ENCODE measurements at regions not wholly inside any gene's neighbourhood (a gene's known extent, or its start where the extent isn't known, plus 50 kb on each side); places are given as distances from the start of the nearest gene placed in this dataset.

GRCh38 chr5:8184455-8185063 is 315.6 kb downstream of the MTRR start:
- Histone ChIP-seq H3K27me3 (ENCODE audit: control insufficient read depth, insufficient read depth, low read length) (no peaks in the 10 kb centered on the region), H3K4me3 (ENCODE audit: low read depth, low read length) (no peak overlapping the region), H3K27ac (ENCODE audit: low read depth, low read length) (no peak overlapping the region), H3K9me3 (ENCODE audit: control insufficient read depth, insufficient read depth, low read length) (no peaks in the 10 kb centered on the region)
- TF ChIP-seq, protein P1, sequence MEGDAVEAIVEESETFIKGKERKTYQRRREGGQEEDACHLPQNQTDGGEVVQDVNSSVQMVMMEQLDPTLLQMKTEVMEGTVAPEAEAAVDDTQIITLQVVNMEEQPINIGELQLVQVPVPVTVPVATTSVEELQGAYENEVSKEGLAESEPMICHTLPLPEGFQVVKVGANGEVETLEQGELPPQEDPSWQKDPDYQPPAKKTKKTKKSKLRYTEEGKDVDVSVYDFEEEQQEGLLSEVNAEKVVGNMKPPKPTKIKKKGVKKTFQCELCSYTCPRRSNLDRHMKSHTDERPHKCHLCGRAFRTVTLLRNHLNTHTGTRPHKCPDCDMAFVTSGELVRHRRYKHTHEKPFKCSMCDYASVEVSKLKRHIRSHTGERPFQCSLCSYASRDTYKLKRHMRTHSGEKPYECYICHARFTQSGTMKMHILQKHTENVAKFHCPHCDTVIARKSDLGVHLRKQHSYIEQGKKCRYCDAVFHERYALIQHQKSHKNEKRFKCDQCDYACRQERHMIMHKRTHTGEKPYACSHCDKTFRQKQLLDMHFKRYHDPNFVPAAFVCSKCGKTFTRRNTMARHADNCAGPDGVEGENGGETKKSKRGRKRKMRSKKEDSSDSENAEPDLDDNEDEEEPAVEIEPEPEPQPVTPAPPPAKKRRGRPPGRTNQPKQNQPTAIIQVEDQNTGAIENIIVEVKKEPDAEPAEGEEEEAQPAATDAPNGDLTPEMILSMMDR (IDR thresholded peaks at IDR 0.05; ENCODE audit: low read depth, low read length) = peak; percentile 95
- DNase-seq (ENCODE audit: low read depth, low spot score) = peak; percentile 3
- ChIA-PET CTCF (interaction anchor here (0.7 kb wide), 2 partner anchors 13 to 62 kb away, joined by 3 read pairs; no protein-coding TSS in a partner anchor), POLR2A (no interaction called here)

DNA sequence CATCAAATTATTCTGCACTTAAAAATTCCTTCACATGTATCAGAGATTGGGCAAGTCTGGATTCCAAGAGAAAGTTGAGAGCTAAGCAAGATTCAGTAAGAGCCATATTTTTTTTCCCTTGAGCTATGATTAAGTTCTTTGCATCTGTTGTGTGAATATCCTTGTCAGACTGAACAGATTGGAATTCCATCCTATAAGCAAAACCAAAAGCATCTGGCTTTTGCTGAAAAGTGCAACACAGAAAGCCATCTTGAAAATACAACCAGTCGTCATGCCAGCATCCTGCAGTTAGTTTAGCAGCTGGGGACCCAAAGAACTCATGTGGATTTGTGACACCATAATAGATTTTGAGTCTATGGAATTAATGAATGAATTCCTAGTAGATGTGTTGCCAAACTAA is 316.9 kb downstream of the MTRR start:
- POLR2A ChIA-PET = no interaction called here
- Histone ChIP-seq H3K9me3 (ENCODE audit: control insufficient read depth, insufficient read depth, low read length) (no peaks in the 10 kb centered on the region), H3K4me3 (ENCODE audit: low read depth, low read length) (no peak overlapping the region), H3K27ac (ENCODE audit: low read depth, low read length) (no peak overlapping the region), H3K27me3 (ENCODE audit: control insufficient read depth, insufficient read depth, low read length) (no peaks in the 10 kb centered on the region)
- TF ChIP-seq, protein P1 (IDR thresholded peaks at IDR 0.05; ENCODE audit: low read depth, low read length) = no peak
- DNase-seq (ENCODE audit: low read depth, low spot score) = no peak
- CTCF ChIA-PET = interaction anchor here (1.2 kb wide), 1 partner anchor 299 kb away, joined by 3 read pairs; no protein-coding TSS in a partner anchor

DNA sequence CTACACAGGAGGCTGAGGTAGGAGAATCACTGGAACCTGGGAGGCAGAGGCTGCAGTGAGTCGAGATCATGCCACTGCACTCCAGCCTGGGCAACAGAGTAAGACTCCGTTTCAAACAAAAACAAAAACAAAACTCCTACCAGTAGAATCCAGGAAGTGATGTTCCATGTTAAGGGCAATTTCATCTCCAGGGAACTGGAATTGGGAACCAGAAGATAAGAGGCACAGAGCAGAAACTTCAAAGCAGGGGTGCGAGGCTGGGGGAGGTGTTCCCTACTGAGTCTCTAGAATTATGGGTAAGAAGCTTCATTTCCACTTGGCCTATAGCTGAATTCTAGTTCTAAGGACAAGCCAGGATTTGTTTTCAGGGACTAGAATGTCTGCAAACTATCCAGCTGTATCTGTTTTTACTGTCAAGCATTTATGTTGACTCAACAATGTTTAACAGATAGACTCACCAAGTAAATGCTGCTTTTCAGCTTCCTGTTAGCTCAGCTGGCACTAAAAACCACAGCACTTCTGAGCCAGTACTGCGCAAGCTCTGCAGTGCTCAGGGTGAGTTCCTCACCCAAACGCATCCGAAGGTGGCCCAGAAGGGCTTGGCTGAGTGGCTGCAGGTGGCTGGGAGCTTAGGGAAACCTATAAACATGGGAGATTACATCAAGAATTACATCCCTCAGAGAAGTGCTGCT is 320.1 kb downstream of the MTRR start:
- Histone ChIP-seq H3K27ac (ENCODE audit: low read depth, low read length) (no peak overlapping the region), H3K9me3 (ENCODE audit: control insufficient read depth, insufficient read depth, low read length) (no peaks in the 10 kb centered on the region), H3K4me3 (ENCODE audit: low read depth, low read length) (no peak overlapping the region), H3K27me3 (ENCODE audit: control insufficient read depth, insufficient read depth, low read length) (no peaks in the 10 kb centered on the region)
- TF ChIP-seq, protein P1 (IDR thresholded peaks at IDR 0.05; ENCODE audit: low read depth, low read length) = no peak
- CTCF ChIA-PET = no interaction called here
- POLR2A ChIA-PET = no interaction called here
- DNase-seq (ENCODE audit: low read depth, low spot score) = no peak

GRCh38 chr5:8192840-8193239 is 323.9 kb downstream of the MTRR start:
- CTCF ChIA-PET = no interaction called here

GRCh38 chr5:8196061-8196460 is 327.1 kb downstream of the MTRR start:
- POLR2A ChIA-PET = no interaction called here
- CTCF ChIA-PET = interaction anchor here (1.2 kb wide), 1 partner anchor 266 kb away, joined by 3 read pairs; no protein-coding TSS in a partner anchor
- H3K9me3 ChIP-seq (ENCODE audit: control insufficient read depth, insufficient read depth, low read length) = no peaks in the 10 kb centered on the region
- H3K4me3 ChIP-seq (ENCODE audit: low read depth, low read length) = no peak overlapping the region
- DNase-seq (ENCODE audit: low read depth, low spot score) = no peak
- TF ChIP-seq, protein P1 (IDR thresholded peaks at IDR 0.05; ENCODE audit: low read depth, low read length) = no peak
- no peaks in the 10 kb centered on the region for H3K27me3 ChIP-seq (ENCODE audit: control insufficient read depth, insufficient read depth, low read length)
- H3K27ac ChIP-seq (ENCODE audit: low read depth, low read length) = no peak overlapping the region

More at GRCh38 chr5:8192840-8193239, 323.9 kb downstream of the MTRR start:
- Histone ChIP-seq H3K27me3 (ENCODE audit: control insufficient read depth, insufficient read depth, low read length) (no peaks in the 10 kb centered on the region), H3K4me3 (ENCODE audit: low read depth, low read length) (no peak overlapping the region), H3K9me3 (ENCODE audit: control insufficient read depth, insufficient read depth, low read length) (no peaks in the 10 kb centered on the region), H3K27ac (ENCODE audit: low read depth, low read length) (no peak overlapping the region)
- TF ChIP-seq, protein P1 (IDR thresholded peaks at IDR 0.05; ENCODE audit: low read depth, low read length) = no peak
- POLR2A ChIA-PET = no interaction called here
- DNase-seq (ENCODE audit: low read depth, low spot score) = no peak

All from AG04450 (cell line).